HG03558 (cell line): ENCODE measurements at regions not wholly inside any gene's neighbourhood (a gene's known extent, or its start where the extent isn't known, plus 50 kb on each side); places are given as distances from the start of the nearest gene placed in this dataset.

Source experiments
- ATAC-seq: cut with Tn5 transposase; IDR thresholded peaks from one replicate; pipeline ENCODE4 v1.9.1; 2021; ENCODE audit warnings: moderate number of reproducible peaks; ENCODE audit not compliant: unreplicated experiment; ENCODE audit errors: extremely low read depth

DNA sequence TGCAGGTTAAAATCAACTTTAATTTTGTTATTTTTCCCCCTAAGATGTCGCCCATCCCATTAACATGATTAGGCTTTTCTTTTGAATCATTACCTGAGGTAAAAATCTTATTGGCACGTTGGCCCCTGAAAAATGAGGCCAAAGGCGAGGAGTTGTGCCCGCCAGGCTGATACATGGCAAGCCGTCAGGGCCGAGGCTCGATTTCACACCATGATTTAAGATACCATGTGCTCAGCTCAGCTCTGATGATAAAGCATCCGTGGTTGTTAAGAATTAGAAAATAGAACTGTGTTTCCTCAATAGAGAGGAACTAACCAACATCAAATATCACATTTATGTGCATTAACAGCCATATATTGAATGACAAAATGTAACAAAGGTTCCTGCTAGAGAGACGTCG is 972.9 kb upstream of the SOX9 start:
- no peak for ATAC-seq

GRCh38 chr17:71149607-71150006 is 971.2 kb upstream of the SOX9 start:
- no peak for ATAC-seq

DNA sequence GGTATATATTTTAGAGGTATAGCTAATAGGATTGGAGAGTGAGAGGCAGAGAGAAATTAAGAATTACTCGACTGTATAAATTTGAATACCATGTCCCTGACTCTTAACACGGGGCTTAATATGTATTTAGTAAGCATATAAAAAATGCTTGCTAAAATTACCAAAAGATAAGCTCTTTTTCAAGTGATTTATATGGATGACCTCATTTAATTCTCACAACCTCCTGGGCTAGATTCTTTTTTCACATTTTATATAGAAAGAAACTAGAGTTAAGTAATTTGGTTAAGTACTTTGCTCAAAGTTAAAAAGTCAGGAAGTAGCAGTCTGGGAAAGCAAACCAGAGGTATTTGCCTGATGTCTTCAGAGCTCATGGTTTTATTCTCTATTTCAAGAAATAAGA is 963.5 kb upstream of the SOX9 start:
- ATAC-seq = no peak

GRCh38 chr17:71158437-71158836 is 962.4 kb upstream of the SOX9 start:
- ATAC-seq = no peak

- no peak for ATAC-seq
These were observed 957.6 kb upstream of the SOX9 start for GRCh38 chr17:71163121-71163812.

GRCh38 chr17:71163813-71164122 is 957.1 kb upstream of the SOX9 start:
- ATAC-seq = no peak

- no peak for ATAC-seq
These were observed 956.3 kb upstream of the SOX9 start for GRCh38 chr17:71164561-71164960.

GRCh38 chr17:71166311-71166710 is 954.5 kb upstream of the SOX9 start:
- no peak for ATAC-seq

DNA sequence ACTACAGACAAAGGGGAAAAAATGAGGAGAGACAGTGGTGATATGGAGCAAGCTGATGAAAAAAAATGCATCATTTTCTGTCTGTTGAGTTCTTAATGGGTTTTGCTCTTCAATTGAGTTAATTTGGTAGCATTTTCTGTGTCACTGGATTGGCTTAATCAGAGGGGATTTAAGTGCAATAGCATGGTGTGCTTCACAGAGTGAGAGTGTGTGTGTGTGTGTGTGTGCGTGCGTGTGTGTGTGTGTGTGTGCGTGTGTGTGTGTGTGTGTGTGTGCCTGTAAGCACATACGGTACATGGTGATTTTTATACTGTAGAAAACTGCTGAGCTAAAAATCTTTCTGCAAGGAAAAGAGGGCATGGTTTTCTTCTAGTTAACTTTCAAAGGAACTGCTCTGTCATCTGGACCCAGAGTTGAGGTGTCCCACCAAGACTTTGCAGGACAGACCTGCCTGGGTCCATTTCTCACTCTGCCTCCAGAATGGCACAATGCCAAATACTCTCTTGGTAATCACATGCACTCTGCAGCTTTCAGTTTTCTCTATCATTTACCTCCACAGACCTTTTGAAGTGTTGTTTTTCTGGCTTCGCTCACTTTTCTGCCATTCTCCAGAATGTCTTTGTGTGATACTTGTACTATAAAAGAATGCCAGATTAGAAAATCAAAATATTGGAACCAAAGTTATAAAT is 952.6 kb upstream of the SOX9 start:
- no peak for ATAC-seq

DNA sequence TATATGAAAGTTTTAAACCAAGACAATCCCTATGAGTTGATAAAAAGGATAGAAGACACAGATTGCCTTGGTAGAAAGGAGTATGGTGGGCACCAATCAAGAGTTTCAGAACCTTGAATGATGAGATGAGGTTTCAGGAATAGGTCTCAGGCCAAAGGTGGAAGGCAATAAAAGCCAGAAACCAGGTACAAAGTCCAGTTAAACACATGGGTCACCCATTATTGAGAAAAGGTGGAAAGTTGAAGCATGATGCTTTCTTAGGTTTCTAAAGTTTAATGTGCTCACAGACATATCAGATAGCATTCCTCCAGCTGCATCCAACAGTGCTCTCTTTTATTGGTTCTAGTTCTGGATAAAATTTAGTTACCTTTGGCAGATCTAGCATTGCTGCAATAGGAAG is 950.8 kb upstream of the SOX9 start:
- no peak for ATAC-seq

DNA sequence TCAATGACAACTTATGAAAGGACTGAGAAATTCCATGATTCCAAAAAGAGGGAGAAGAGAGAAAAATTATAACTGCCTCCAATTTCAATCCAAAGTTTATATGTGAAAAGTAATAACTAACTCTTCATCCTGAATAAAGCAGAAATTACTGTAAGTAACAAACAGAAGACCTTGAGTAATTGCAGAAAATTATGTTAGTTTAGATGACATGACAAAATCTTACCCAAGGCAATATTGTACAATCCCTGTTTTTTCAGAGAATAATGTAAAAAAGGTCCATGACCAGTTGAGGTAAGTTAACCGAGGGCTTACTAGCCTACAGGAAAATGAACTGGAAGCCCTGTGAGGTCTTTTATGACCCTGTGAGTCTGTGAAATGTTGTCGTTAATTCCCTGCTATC is 949.5 kb upstream of the SOX9 start:
- ATAC-seq = no peak

- ATAC-seq = no peak
These were observed 946.8 kb upstream of the SOX9 start for GRCh38 chr17:71173991-71174390.

DNA sequence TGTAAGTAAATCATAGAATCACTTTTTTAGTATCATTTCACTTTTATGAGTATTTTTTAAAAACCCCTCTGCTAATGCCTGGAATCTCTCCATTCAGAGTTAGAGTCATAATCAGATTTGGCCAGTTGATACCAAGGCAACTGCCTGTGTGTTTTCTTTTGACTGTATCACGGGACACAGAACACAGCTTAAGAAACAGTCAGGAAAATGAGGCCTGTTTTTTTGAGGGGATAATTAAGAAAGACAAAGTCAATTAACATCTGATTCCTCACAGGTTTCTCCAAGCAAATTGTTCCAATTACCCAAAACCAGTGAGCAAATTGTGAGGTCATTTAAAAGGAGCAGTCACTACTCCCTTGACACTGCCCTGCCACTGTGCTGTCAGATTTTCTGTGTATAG is 944.5 kb upstream of the SOX9 start:
- ATAC-seq = no peak

DNA sequence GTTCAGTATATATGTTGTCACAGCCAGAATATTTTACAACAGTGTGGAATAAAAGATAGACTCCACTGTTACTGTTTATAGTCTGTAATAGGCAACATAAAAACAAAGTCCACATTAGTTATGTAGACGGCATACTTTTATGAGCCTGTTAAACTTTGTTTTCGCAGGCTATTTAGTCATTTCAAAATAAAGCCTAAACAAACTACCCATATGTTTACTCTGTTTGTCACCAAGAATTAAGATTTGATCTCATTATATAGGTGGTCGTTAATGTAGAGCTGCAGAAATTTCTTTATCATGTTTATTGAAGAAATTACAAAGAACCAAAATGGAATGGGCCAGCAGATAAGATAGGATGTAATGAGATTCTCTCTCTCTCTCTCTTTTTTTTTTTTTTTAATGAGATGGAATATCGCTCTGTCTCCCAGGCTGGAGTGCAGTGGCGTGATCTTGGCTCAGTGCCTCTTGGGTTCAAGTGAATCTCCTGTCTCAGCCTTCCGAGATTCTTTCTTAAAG is 943.8 kb upstream of the SOX9 start:
- ATAC-seq = no peak

DNA sequence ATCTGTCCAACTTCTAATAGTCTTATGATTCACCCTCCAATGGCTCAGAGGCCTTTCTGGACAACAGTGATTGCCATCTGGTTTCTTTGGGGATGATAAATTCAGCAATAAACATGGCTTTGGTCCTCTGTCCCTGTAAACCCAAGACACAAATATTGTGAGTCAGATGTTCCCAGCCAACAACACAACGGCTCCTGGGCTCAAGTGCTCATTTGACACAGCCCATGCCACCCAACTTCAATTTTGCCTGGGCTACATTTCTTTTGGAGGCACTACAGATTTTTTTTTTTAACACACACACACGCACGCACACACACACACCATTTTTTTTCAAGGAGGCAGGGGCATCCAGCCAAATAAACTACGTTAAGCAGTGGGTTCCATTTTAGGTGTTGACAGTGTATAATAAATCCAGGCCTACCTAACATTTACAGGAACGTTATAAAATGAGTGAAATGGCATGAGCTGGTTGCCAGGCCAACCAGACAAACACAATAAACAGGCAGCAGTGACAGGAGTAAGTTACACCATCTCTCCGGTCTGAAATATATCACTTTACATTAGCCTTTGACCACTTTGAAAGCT is 939.9 kb upstream of the SOX9 start:
- no peak for ATAC-seq

DNA sequence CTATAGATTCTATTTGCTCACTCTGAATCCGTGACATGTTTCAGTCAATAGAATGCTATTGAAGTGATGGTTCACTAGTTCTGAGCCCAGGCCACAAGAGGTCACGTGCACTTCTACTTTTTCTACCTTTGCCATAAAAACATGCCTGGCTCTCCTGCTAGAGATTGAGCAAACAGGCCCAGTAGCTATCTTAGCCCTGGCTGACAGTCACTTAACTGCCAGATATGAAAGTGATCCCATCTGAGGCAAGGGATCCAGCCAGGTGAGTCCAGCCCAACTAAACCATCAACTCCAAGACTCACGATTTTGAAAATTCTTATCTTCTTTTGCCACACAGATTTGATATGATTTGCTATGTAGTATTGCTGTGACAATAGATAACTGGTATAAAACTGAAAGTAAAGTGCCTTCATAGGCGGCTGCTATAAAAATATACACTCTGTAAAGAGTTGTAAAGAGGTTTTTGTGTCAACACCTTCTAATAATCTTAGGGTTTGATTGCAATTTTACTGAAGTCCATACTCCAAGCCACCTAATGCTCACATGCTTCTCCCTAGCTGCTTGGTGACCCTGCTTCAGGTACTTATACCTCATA is 937.7 kb upstream of the SOX9 start:
- no peak for ATAC-seq

DNA sequence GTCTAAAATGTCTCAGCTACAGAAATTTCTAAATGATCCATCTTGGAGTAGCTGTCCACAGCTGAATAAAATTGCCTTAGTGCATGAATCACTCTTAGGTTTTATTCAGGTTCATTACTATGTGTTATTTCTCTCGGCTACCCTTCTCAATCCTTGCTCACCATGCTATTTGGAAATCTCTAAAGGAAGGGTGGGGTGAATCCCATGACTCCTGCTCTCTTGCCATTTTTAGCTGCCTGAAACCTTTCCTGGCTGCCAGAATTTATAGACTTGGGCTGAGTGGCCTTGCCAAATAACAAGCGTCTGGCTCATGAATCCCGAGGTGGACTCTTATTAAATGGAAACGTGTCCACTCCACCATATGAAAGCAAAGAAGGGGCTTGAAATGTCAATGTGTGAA is 936.1 kb upstream of the SOX9 start:
- ATAC-seq = no peak

DNA sequence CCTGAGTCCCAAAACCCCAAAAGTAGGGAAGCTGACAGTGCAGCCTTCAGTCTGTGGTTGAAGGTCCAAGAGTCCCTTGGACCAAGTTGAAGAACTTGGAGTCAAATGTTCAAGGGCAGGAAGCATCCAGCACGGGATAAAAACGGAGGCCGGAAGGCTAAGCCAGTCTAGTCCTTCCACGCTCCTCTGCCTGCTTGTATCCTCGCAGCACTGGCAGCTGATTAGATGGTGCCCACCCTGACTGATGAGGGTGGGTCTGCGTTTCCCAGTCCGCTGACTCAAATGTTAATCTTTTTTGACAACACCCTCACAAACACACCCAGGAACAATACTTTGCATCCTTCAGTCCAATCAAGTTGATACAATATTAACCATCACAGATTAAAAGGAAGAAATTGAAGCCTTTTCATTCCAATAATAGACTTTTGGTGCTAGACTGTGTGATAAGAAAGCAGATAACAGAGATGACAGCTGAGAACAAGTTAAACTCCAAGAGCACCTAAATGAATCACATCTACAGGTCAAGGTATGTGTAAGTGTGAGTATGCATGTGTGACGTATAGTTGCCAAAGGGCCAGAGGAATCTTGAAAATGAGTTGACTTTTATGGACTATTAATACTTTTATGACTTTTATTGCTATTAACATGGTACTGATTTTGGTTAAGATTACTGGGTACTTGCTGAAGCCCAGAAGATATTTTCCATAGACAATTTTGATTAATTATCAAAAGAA is 933.5 kb upstream of the SOX9 start:
- no peak for ATAC-seq

DNA sequence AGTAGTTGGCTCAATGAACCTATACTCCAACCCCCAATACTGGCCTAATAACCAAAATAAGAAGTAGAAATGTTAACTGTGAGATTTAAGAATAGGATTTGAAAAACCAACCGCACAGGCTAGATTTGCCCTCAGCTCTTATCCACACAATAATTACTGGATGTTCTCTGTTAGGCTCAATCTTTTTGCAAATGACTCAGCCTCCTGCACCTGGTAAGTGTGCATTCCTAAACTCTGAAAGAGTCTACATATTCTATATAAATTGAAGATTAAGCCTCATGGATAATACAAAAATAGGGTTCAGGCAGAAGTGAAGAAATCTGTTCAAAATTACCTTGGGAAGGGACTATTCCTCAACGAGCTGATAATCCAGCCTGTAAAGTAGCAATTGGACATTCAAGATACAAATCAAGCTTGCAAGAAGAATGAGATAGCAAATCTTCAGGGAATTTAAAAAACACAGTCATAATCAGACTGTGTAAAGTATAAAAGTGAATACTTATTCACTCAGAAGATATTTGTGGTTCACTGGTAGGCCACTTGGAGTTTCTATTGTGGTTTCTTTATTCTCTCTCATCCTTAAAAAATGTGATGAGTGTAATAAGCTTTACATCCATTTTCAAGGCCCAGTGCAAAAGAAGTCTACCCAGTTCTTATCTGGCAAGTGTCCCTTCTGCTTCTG is 931.9 kb upstream of the SOX9 start:
- ATAC-seq = no peak

GRCh38 chr17:71189493-71189831 is 931.4 kb upstream of the SOX9 start:
- ATAC-seq = no peak
